Liver (tissue), 8 donors: ENCODE measurements at regions not wholly inside any gene's neighbourhood (a gene's known extent, or its start where the extent isn't known, plus 50 kb on each side); places are given as distances from the start of the nearest gene placed in this dataset.

Source experiments
- DNase-seq: peaks from one replicate; pipeline ENCODE4 v3.0.0-alpha.2; 2017; ENCODE audit warnings: low spot score
- H3K27ac ChIP-seq, 2 donors: one replicate each; pipeline ENCODE4 v1.7.0; 2013; ENCODE audit warnings: inconsistent platforms in 2 of 2, low read length in 2 of 2, control low read depth in 1 of 2, low read depth in 1 of 2, mild to moderate bottlenecking in 1 of 2
- H3K27me3 ChIP-seq, 4 donors: one replicate each; pipeline versions ENCODE4 v1.6.1 to v1.7.0; 2013; ENCODE audit warnings: low read length in 3 of 4, inconsistent platforms in 1 of 4, mild to moderate bottlenecking in 1 of 4, moderate library complexity in 1 of 4; ENCODE audit not compliant: control insufficient read depth in 4 of 4, insufficient read depth in 4 of 4
- H3K36me3 ChIP-seq, 4 donors: one replicate each; pipeline versions ENCODE4 v1.6.1 to v1.7.0; 2013; ENCODE audit warnings: low read length in 3 of 4, mild to moderate bottlenecking in 3 of 4, low read depth in 1 of 4, moderate library complexity in 1 of 4; ENCODE audit not compliant: control insufficient read depth in 4 of 4, insufficient read depth in 3 of 4
- H3K4me1 ChIP-seq, 4 donors: one replicate each; pipeline versions ENCODE4 v1.6.1 to v1.7.0; 2013; ENCODE audit warnings: low read length in 3 of 4, mild to moderate bottlenecking in 3 of 4, moderate library complexity in 1 of 4; ENCODE audit not compliant: control insufficient read depth in 4 of 4, insufficient read depth in 4 of 4
- H3K4me3 ChIP-seq, 3 donors: one replicate each; pipeline versions ENCODE4 v1.6.1 to v1.7.0; 2013; ENCODE audit warnings: low read length in 3 of 3, control low read depth in 1 of 3, low read depth in 1 of 3, mild to moderate bottlenecking in 1 of 3
- H3K9ac ChIP-seq, 2 donors: one replicate each; pipeline ENCODE4 v1.7.0; 2013; ENCODE audit warnings: low read length in 2 of 2, mild to moderate bottlenecking in 2 of 2, moderate library complexity in 2 of 2, control low read depth in 1 of 2, low read depth in 1 of 2
- H3K9me3 ChIP-seq, 4 donors: one replicate each; pipeline versions ENCODE4 v1.6.1 to v1.7.0; 2013; ENCODE audit warnings: low read length in 3 of 4; ENCODE audit not compliant: control insufficient read depth in 4 of 4
- GABPA ChIP-seq, 2 donors: IDR thresholded peaks in 1 of 2; conservative IDR thresholded peaks in 1 of 2; 2 replicates each; pipeline ENCODE4 v1.6.1; 2016; ENCODE audit warnings: antibody characterized with exemption in 2 of 2, mild to moderate bottlenecking in 1 of 2, moderate library complexity in 1 of 2
- JUND ChIP-seq, 2 donors: IDR thresholded peaks; 2 replicates each; pipeline ENCODE4 v1.6.1; 2016; ENCODE audit warnings: antibody characterized with exemption in 2 of 2
- RAD21 ChIP-seq, 2 donors: IDR thresholded peaks; 2 replicates each; pipeline ENCODE4 v1.6.1; 2016; ENCODE audit warnings: antibody characterized with exemption in 2 of 2, mild to moderate bottlenecking in 2 of 2
- RXRA ChIP-seq, 2 donors: IDR thresholded peaks; 2 replicates each; pipeline ENCODE4 v1.6.1; 2017 to 2018; ENCODE audit warnings: antibody characterized with exemption in 2 of 2, mild to moderate bottlenecking in 1 of 2
- TAF1 ChIP-seq: conservative IDR thresholded peaks from 2 replicates; pipeline ENCODE4 v1.6.1; 2016; ENCODE audit warnings: antibody characterized with exemption, mild to moderate bottlenecking
- YY1 ChIP-seq: IDR thresholded peaks from 2 replicates; pipeline ENCODE4 v1.6.1; 2016; ENCODE audit warnings: antibody characterized with exemption, mild to moderate bottlenecking
- WGBS: extraction: QIAGEN DNeasy Blood & Tissue Kit; methylation state at CpG from one replicate; pipeline ENCODE4 v1.1.7; 2013; 5-methylcytosine and 5-hydroxymethylcytosine counted together
- TF ChIP-seq, protein P1 (sequence below): fragments of 150-350 bp; IDR thresholded peaks from 2 replicates; pipeline ENCODE4 v1.5.1; 2017; ENCODE audit warnings: improper control_type of control experiment, low read depth, low read length; ENCODE audit not compliant: missing input control
- TF ChIP-seq, protein P2 (sequence below): IDR thresholded peaks from 2 replicates; pipeline ENCODE4 v1.6.1; 2016; ENCODE audit warnings: antibody characterized with exemption
- TF ChIP-seq, protein P3 (sequence below): IDR thresholded peaks from 2 replicates; pipeline ENCODE4 v1.6.1; 2016; ENCODE audit warnings: antibody characterized with exemption, mild to moderate bottlenecking
- donor health status: healthy.
- donor health status: healthy.
- donor health status: healthy.
- donor health status: healthy.
- donor health status: healthy.

DNA sequence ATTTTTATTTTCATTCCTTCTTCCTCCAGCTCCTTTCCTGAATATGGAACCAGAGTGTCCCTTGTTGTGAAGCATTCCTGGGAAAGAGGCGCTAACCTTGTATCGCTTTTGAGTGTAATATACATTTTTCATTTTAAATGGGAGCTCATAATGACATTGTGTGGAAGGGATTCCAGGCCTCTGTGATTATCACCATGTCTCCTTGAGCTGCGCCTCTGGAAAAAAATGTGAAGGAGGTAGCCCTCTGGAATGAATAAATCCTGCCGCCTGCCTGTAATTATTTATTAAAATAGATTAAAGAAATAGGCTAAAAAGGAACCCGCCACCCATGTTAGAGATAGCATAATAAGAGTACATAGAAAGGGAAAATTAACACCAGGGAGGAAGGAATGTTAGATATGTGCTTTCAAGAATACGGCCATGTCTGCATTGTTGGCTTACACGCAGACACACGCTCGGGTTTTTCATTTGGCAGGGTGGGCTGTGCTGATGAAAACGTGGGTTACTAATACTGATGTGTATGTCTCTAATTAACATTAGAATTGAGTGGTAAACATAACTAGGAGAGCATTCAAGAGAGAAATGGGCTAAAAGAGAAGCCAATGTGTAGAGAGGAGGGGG is 138.5 kb downstream of the LINC00237 start:
- DNase-seq = no peak
- Histone ChIP-seq H3K9me3 (no peaks in the 10 kb centered on the region), H3K27ac (no peak overlapping the region), H3K36me3 (no peaks in the 10 kb centered on the region), H3K4me1 (no peaks in the 10 kb centered on the region), H3K9ac (no peak overlapping the region), H3K4me3 (no peak overlapping the region), H3K27me3 (peaks cover 0 to 16% (median 7%) of the 10 kb centered on the region in 4 donors)
- TF ChIP-seq RAD21 (IDR thresholded peaks at IDR 0.05) (no peak), TAF1 (no peak), RXRA (IDR thresholded peaks at IDR 0.05) (no peak), YY1 (no peak), JUND (IDR thresholded peaks at IDR 0.05) (no peak), GABPA (IDR thresholded peaks at IDR 0.05 in 1 of 2, conservative IDR thresholded peaks at IDR 0.05 in 1 of 2) (no peak)
- TF ChIP-seq, protein P1, sequence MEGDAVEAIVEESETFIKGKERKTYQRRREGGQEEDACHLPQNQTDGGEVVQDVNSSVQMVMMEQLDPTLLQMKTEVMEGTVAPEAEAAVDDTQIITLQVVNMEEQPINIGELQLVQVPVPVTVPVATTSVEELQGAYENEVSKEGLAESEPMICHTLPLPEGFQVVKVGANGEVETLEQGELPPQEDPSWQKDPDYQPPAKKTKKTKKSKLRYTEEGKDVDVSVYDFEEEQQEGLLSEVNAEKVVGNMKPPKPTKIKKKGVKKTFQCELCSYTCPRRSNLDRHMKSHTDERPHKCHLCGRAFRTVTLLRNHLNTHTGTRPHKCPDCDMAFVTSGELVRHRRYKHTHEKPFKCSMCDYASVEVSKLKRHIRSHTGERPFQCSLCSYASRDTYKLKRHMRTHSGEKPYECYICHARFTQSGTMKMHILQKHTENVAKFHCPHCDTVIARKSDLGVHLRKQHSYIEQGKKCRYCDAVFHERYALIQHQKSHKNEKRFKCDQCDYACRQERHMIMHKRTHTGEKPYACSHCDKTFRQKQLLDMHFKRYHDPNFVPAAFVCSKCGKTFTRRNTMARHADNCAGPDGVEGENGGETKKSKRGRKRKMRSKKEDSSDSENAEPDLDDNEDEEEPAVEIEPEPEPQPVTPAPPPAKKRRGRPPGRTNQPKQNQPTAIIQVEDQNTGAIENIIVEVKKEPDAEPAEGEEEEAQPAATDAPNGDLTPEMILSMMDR = no peak
- TF ChIP-seq, protein P2, sequence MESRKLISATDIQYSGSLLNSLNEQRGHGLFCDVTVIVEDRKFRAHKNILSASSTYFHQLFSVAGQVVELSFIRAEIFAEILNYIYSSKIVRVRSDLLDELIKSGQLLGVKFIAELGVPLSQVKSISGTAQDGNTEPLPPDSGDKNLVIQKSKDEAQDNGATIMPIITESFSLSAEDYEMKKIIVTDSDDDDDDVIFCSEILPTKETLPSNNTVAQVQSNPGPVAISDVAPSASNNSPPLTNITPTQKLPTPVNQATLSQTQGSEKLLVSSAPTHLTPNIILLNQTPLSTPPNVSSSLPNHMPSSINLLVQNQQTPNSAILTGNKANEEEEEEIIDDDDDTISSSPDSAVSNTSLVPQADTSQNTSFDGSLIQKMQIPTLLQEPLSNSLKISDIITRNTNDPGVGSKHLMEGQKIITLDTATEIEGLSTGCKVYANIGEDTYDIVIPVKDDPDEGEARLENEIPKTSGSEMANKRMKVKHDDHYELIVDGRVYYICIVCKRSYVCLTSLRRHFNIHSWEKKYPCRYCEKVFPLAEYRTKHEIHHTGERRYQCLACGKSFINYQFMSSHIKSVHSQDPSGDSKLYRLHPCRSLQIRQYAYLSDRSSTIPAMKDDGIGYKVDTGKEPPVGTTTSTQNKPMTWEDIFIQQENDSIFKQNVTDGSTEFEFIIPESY = no peak
- TF ChIP-seq, protein P3, sequence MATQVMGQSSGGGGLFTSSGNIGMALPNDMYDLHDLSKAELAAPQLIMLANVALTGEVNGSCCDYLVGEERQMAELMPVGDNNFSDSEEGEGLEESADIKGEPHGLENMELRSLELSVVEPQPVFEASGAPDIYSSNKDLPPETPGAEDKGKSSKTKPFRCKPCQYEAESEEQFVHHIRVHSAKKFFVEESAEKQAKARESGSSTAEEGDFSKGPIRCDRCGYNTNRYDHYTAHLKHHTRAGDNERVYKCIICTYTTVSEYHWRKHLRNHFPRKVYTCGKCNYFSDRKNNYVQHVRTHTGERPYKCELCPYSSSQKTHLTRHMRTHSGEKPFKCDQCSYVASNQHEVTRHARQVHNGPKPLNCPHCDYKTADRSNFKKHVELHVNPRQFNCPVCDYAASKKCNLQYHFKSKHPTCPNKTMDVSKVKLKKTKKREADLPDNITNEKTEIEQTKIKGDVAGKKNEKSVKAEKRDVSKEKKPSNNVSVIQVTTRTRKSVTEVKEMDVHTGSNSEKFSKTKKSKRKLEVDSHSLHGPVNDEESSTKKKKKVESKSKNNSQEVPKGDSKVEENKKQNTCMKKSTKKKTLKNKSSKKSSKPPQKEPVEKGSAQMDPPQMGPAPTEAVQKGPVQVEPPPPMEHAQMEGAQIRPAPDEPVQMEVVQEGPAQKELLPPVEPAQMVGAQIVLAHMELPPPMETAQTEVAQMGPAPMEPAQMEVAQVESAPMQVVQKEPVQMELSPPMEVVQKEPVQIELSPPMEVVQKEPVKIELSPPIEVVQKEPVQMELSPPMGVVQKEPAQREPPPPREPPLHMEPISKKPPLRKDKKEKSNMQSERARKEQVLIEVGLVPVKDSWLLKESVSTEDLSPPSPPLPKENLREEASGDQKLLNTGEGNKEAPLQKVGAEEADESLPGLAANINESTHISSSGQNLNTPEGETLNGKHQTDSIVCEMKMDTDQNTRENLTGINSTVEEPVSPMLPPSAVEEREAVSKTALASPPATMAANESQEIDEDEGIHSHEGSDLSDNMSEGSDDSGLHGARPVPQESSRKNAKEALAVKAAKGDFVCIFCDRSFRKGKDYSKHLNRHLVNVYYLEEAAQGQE = no peak
- WGBS = 78% methylated on average over 10 of the region's 10 CpGs

DNA sequence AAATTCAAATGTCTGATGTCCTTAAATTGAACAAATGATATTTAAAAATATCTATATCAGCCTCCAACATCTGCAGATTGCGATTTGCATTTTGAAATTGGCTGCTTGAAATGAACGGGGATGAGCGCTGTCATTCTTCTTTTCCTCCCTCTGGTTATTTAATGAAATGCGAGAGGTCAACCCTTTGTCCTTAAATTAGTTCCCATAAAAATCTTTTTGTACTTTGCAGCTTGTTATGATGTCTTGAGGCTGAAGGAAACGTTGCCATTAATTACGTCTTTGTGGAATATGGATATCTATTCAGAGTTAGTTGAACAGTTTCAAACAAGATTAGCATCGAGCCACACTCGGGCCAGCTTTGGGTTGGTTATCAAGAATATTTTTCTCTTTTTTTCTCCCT is 140.0 kb downstream of the LINC00237 start:
- no peak overlapping the region for H3K4me3 ChIP-seq
- no peak for DNase-seq
- H3K9ac ChIP-seq = no peak overlapping the region
- no peaks in the 10 kb centered on the region for H3K36me3 ChIP-seq
- no peak overlapping the region for H3K27ac ChIP-seq
- H3K27me3 ChIP-seq = peaks cover 0 to 16% (median 8%) of the 10 kb centered on the region in 4 donors
- 80% methylated on average over 8 of the region's 8 CpGs for WGBS
- H3K9me3 ChIP-seq = peaks cover 0 to 2% (median 0%) of the 10 kb centered on the region in 4 donors
- H3K4me1 ChIP-seq = no peaks in the 10 kb centered on the region
- TF ChIP-seq, protein P1 = no peak
- TF ChIP-seq, protein P2 = no peak
